ENCODE measurements at regions not wholly inside any gene's neighbourhood (a gene's known extent, or its start where the extent isn't known, plus 50 kb on each side); places are given as distances from the start of the nearest gene placed in this dataset.

DNA sequence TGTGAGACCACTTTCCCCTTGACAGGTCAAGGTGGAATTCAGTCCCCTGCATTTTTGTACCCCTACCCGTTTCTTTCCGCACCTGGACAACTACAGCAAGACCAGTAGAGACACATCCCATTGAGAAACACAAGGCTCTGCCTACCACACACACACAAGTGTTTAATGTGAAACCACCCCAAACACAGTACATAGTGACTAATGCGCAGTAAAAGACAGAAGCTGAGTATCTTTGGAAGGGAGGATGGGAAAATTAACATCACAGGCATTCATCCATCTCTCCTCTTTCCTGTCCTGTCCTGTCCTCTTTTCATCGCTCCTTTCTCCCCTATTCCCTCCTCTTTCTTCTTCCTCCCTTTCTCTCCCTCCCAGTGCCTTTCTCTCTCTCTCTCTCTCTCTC is 64.8 kb downstream of the SCN11A start:
- FAIRE-seq: no peak
- ChIA-PET CTCF (ENCODE audit: low intra/inter-chr PET ratio, low total read pairs) (no interaction called here), POLR2A (no interaction called here)
- ATAC-seq: no peak
- WGBS (ENCODE audit: low lambda C conversion rate): 18% methylated on average over 3 of the region's 4 CpGs
- H4K20me1 ChIP-seq (ENCODE audit: insufficient read depth, low read length): no peaks in the 10 kb centered on the region
- H2AFZ ChIP-seq (ENCODE audit: low read length): no peak overlapping the region
- no peak overlapping the region for H3K4me3 ChIP-seq (replicated peaks in 1 of 3; ENCODE audit: insufficient read depth in 1 of 3, low read depth in 2 of 3, low read length in 3 of 3)
- H3K36me3 ChIP-seq (replicated peaks in 1 of 2; ENCODE audit: control insufficient read depth in 1 of 2, insufficient read depth in 2 of 2, low read length in 2 of 2): no peaks in the 10 kb centered on the region
- H3K27ac ChIP-seq (ENCODE audit: extremely low read length, insufficient read depth, low read length): no peak overlapping the region
- intact Hi-C loops (cut with micrococcal nuclease; ENCODE audit: unreplicated experiment): no loop called here
- TF ChIP-seq REPIN1 (CRISPR knock-in tag; IDR thresholded peaks at IDR 0.05; ENCODE audit: borderline replicate concordance, low read depth) (no peak), RFX1 (IDR thresholded peaks at IDR 0.05) (no peak), ATRX (CRISPR knock-in tag; IDR thresholded peaks at IDR 0.05; ENCODE audit: borderline replicate concordance) (no peak), TEAD2 (CRISPR knock-in tag; IDR thresholded peaks at IDR 0.05) (no peak), SUZ12 (IDR thresholded peaks at IDR 0.05; ENCODE audit: low read depth, low read length) (no peak), FIP1L1 (IDR thresholded peaks at IDR 0.05; ENCODE audit: borderline replicate concordance, insufficient read depth, low read depth, low read length) (no peak)
- TF ChIP-seq, protein P1, sequence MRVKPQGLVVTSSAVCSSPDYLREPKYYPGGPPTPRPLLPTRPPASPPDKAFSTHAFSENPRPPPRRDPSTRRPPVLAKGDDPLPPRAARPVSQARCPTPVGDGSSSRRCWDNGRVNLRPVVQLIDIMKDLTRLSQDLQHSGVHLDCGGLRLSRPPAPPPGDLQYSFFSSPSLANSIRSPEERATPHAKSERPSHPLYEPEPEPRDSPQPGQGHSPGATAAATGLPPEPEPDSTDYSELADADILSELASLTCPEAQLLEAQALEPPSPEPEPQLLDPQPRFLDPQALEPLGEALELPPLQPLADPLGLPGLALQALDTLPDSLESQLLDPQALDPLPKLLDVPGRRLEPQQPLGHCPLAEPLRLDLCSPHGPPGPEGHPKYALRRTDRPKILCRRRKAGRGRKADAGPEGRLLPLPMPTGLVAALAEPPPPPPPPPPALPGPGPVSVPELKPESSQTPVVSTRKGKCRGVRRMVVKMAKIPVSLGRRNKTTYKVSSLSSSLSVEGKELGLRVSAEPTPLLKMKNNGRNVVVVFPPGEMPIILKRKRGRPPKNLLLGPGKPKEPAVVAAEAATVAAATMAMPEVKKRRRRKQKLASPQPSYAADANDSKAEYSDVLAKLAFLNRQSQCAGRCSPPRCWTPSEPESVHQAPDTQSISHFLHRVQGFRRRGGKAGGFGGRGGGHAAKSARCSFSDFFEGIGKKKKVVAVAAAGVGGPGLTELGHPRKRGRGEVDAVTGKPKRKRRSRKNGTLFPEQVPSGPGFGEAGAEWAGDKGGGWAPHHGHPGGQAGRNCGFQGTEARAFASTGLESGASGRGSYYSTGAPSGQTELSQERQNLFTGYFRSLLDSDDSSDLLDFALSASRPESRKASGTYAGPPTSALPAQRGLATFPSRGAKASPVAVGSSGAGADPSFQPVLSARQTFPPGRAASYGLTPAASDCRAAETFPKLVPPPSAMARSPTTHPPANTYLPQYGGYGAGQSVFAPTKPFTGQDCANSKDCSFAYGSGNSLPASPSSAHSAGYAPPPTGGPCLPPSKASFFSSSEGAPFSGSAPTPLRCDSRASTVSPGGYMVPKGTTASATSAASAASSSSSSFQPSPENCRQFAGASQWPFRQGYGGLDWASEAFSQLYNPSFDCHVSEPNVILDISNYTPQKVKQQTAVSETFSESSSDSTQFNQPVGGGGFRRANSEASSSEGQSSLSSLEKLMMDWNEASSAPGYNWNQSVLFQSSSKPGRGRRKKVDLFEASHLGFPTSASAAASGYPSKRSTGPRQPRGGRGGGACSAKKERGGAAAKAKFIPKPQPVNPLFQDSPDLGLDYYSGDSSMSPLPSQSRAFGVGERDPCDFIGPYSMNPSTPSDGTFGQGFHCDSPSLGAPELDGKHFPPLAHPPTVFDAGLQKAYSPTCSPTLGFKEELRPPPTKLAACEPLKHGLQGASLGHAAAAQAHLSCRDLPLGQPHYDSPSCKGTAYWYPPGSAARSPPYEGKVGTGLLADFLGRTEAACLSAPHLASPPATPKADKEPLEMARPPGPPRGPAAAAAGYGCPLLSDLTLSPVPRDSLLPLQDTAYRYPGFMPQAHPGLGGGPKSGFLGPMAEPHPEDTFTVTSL (CRISPR knock-in tag; IDR thresholded peaks at IDR 0.05; ENCODE audit: borderline replicate concordance): no peak
- TF ChIP-seq, protein P2, sequence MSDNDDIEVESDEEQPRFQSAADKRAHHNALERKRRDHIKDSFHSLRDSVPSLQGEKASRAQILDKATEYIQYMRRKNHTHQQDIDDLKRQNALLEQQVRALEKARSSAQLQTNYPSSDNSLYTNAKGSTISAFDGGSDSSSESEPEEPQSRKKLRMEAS (IDR thresholded peaks at IDR 0.05): no peak
- BruUV-seq (replicated peaks): no TSS peak
- H3K9ac ChIP-seq (ENCODE audit: insufficient read depth, low read depth, low read length): no peak overlapping the region
- peaks cover 0 to 27% of the 10 kb centered on the region in 2 experiments; a peak in 3 of 5 replicates for H3K27me3 ChIP-seq (ENCODE audit: control insufficient read depth in 1 of 2, insufficient read depth in 2 of 2, low read length in 2 of 2)
- in situ Hi-C loops (cut with HindIII; ENCODE audit: extremely low pct_ligation_motif_present, low pct_unique_long_range_greater_than_20kb): no loop called here
- H3K9me3 ChIP-seq (ENCODE audit: low read length): no peaks in the 10 kb centered on the region
- no peak overlapping the region for H3K4me2 ChIP-seq (ENCODE audit: low read depth, low read length)
- H3K4me1 ChIP-seq (ENCODE audit: insufficient read depth, low read length): no peaks in the 10 kb centered on the region
- H3K79me2 ChIP-seq (ENCODE audit: insufficient read depth, low read length): no peaks in the 10 kb centered on the region
- DNase-seq (ENCODE audit: low spot score): no peak
